OCI-LY1 (cell line): ENCODE measurements at regions not wholly inside any gene's neighbourhood (a gene's known extent, or its start where the extent isn't known, plus 50 kb on each side); places are given as distances from the start of the nearest gene placed in this dataset.

Experiments used
- CTCF ChIP-seq: fragments of 200-600 bp; sonication (generic), shearing (Covaris generic); IDR thresholded peaks from 2 replicates; pipeline ENCODE4 v1.5.1; 2017; ENCODE audit warnings: mild to moderate bottlenecking, antibody characterized with exemption, low read length, moderate library complexity, mixed read lengths
- EZH2 ChIP-seq: fragments of 200-600 bp; sonication (generic), shearing (Covaris generic); IDR thresholded peaks from 2 replicates; pipeline ENCODE4 v1.8.0; 2017; ENCODE audit warnings: borderline replicate concordance, mixed run types, mild to moderate bottlenecking, antibody characterized with exemption, low read length, moderate library complexity, mixed read lengths

GRCh38 chr3:64818196-64818595, 130.4 kb upstream of the ADAMTS9 start:
- TF ChIP-seq EZH2: no peak
- TF ChIP-seq CTCF: no peak
